Stomach (tissue), 8 donors: ENCODE measurements at regions not wholly inside any gene's neighbourhood (a gene's known extent, or its start where the extent isn't known, plus 50 kb on each side); places are given as distances from the start of the nearest gene placed in this dataset.
A peak's percentile ranks its signal among the peaks of the same experiment; 100 is the strongest.

ENCODE experiments used
- DNase-seq, 2 donors: peaks; one replicate each; pipeline versions ENCODE4 v3.0.0 to v3.0.0-alpha.2; 2013 to 2019
- H3K27ac ChIP-seq, 5 donors: fragments of 200-600 bp in 4 of 5; sonication (generic) in 4 of 5; one replicate each; pipeline ENCODE4 v1.5.1; 2013 to 2019; ENCODE audit warnings: mild to moderate bottlenecking in 1 of 5, moderate library complexity in 1 of 5
- H3K27me3 ChIP-seq, 3 donors: fragments of 200-600 bp; sonication (generic); one replicate each; pipeline ENCODE4 v1.5.1; 2017 to 2019; ENCODE audit warnings: mixed run types in 1 of 3
- H3K36me3 ChIP-seq, 4 donors: fragments of 200-600 bp; sonication (generic); 1 replicate in 3 of 4; 2 replicates in 1 of 4; pipeline ENCODE4 v1.5.1; 2016 to 2019
- H3K4me1 ChIP-seq, 4 donors: fragments of 200-600 bp; sonication (generic); one replicate each; pipeline ENCODE4 v1.5.1; 2016 to 2019
- H3K4me3 ChIP-seq, 4 donors: fragments of 200-600 bp; sonication (generic) in 3 of 4; one replicate each; pipeline ENCODE4 v1.5.1; 2016 to 2019; ENCODE audit warnings: mild to moderate bottlenecking in 1 of 4
- H3K9me3 ChIP-seq, 4 donors: fragments of 200-600 bp; sonication (generic); one replicate each; pipeline ENCODE4 v1.5.1; 2016 to 2019
- EP300 ChIP-seq: sonication (generic); formaldehyde crosslinking; IDR thresholded peaks from one replicate; pipeline ENCODE4 v1.6.1; 2017; ENCODE audit warnings: antibody characterized with exemption
- POLR2A ChIP-seq, 4 donors: fragments of 450-650 bp; IDR thresholded peaks; one replicate each; pipeline ENCODE4 v1.6.1; 2016; ENCODE audit warnings: antibody characterized with exemption in 4 of 4, control low read depth in 2 of 4, mild to moderate bottlenecking in 1 of 4, moderate library complexity in 1 of 4
- POLR2AphosphoS5 ChIP-seq, 3 donors: sonication (generic); formaldehyde crosslinking; IDR thresholded peaks; one replicate each; pipeline ENCODE4 v1.6.1; 2016; ENCODE audit warnings: antibody characterized with exemption in 3 of 3
- WGBS, 5 donors: extraction: QIAGEN DNeasy Blood & Tissue Kit in 3 of 5; methylation state at CpG; one replicate each; pipeline versions ENCODE4 v1.1.5 to v1.1.7; 2013 to 2018; 5-methylcytosine and 5-hydroxymethylcytosine counted together
- intact Hi-C: fragments of 100-400 bp; cut with DNase I; formaldehyde crosslinking; loops from one replicate; pipeline ENCODE4 v1.15.1; 2023; ENCODE audit warnings: low total_unique reads
- TF ChIP-seq, protein P1 (sequence below), 7 experiments: fragments of 450-650 bp in 4 of 7; fragments of 200-600 bp in 3 of 7; sonication (generic) in 3 of 7; IDR thresholded peaks; one replicate each; pipeline ENCODE4 v1.5.1; 2016 to 2019; ENCODE audit warnings: antibody characterized with exemption in 7 of 7, control low read depth in 2 of 7, mild to moderate bottlenecking in 1 of 7
- donor health status: healthy with polysubstance abuse.
- donor health status: Bipolar disorder and iron deficiency.
- donor health status: healthy.

DNA sequence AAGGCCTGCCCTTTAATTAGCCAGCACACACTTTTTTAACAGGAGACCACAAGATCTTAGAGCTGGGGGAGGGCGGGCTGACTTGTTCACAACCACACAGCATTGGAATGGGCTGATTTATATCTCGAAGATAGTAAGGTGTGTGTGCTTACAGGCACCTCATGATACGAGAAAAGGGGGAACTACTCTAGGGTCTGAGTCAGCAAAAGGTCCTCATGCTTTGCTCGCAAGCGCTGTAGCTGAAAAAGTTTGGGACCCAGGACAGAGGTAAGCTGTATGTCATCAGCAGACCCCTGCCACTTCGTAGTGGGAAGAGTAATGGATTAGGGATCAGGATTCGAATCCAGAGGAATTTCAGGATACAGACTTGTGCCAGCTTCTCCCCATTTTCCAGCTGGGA lies 88.9 kb upstream of the RBM19 start:
- Histone ChIP-seq H3K4me3 (no peak overlapping the region), H3K27me3 (peaks cover 0 to 5% (median 0%) of the 10 kb centered on the region in 3 donors), H3K27ac (no peak overlapping the region), H3K36me3 (no peaks in the 10 kb centered on the region), H3K9me3 (peaks cover 0 to 7% (median 5%) of the 10 kb centered on the region in 4 donors), H3K4me1 (no peaks in the 10 kb centered on the region)
- intact Hi-C loops: no loop called here
- no peak for DNase-seq
- TF ChIP-seq, protein P1, sequence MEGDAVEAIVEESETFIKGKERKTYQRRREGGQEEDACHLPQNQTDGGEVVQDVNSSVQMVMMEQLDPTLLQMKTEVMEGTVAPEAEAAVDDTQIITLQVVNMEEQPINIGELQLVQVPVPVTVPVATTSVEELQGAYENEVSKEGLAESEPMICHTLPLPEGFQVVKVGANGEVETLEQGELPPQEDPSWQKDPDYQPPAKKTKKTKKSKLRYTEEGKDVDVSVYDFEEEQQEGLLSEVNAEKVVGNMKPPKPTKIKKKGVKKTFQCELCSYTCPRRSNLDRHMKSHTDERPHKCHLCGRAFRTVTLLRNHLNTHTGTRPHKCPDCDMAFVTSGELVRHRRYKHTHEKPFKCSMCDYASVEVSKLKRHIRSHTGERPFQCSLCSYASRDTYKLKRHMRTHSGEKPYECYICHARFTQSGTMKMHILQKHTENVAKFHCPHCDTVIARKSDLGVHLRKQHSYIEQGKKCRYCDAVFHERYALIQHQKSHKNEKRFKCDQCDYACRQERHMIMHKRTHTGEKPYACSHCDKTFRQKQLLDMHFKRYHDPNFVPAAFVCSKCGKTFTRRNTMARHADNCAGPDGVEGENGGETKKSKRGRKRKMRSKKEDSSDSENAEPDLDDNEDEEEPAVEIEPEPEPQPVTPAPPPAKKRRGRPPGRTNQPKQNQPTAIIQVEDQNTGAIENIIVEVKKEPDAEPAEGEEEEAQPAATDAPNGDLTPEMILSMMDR (IDR thresholded peaks at IDR 0.05): no peak
- TF ChIP-seq EP300: no peak
- 65 to 75% (median 70%) methylated on average over 7 of the region's 7 CpGs for WGBS, 5 donors

DNA sequence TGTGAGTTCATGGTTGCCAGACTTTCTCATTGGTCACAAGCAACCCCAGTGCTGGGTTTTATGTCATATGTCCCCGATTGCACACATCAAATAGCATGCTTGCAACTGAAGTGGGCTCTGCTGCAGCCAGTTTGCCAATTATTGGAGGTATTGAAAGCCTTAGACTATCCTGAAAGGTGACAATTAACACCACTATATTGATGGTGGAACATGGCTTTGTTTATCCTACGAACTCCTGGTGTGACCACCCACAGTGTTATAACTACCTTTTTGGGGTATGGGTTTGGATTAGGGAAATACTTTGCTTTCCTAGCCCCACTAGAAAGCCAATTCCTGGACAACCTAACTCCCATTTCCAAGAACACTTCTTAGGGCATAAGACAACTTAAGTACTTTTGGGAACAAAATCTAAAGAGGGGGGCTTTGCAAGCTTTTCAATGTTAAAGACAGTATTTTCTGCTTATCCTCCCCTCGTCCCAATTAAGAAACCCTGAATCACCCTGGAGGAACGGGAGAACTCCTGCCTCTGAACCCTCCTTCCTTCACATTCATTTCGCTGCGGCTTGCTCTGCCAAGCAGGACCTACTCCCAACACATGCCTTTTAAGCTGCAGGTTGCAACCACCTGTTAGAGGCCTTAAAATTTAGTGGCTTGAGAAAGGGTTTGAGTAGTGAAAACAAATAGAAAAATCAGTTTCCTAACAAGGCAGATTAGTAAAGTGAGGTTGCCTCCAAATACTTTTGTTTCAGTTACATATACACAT lies 80.3 kb upstream of the RBM19 start:
- H3K27me3 ChIP-seq: peaks cover 0 to 36% (median 4%) of the 10 kb centered on the region in 3 donors
- TF ChIP-seq, protein P1 (IDR thresholded peaks at IDR 0.05): no peak
- no peak for TF ChIP-seq EP300
- TF ChIP-seq POLR2AphosphoS5 (IDR thresholded peaks at IDR 0.05): no peak
- no peaks in the 10 kb centered on the region for H3K36me3 ChIP-seq
- no peak overlapping the region for H3K27ac ChIP-seq
- H3K4me3 ChIP-seq: no peak overlapping the region
- intact Hi-C loops: no loop called here
- H3K9me3 ChIP-seq: no peaks in the 10 kb centered on the region
- 38 to 52% (median 48%) methylated on average over 6 of the region's 6 CpGs for WGBS, 5 donors
- DNase-seq: no peak
- H3K4me1 ChIP-seq: no peaks in the 10 kb centered on the region

DNA sequence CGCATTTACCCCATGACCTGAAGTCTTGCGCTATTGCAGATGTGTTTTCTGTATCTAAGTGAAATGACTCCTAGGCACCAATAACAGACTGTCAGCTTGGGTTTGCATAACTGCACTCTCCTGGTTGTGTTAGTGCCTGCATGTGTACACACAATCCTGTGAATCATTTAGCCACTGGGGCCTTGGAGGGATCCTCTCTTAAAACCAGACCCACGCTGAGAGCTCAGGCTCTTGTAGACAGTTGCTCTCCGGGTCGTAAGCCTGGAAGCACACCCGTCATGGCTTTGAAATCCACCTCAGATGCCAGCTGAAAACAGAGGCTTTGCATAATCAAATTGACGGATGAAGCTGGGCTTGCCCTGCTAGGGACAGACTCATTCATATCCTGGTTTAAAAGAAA lies 79.2 kb upstream of the RBM19 start:
- H3K4me1 ChIP-seq: no peaks in the 10 kb centered on the region

DNA sequence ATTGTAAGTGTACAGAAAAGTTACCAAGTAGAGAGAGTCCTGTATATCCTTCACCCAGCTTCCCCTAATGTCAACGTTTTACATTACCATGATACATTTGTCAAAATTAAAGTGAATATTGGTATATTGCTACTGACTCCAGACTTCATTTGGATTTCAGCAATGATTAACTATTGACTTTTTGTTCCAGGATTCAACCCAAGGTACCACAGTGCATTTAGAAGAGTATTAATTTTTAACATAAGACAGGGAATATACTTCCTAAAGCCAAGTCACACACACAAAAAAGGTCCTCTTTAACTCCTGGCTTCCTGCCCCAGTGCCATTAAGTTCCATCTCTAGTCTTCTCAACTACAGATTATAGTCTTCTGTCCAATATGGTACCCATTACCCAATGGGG lies 75.5 kb upstream of the RBM19 start:
- Histone ChIP-seq H3K27ac (no peak overlapping the region), H3K27me3 (peaks cover 0 to 64% (median 12%) of the 10 kb centered on the region in 3 donors), H3K4me3 (no peak overlapping the region), H3K9me3 (no peaks in the 10 kb centered on the region), H3K36me3 (no peaks in the 10 kb centered on the region), H3K4me1 (no peaks in the 10 kb centered on the region)
- no peak for DNase-seq
- intact Hi-C loops: no loop called here
- TF ChIP-seq POLR2A (IDR thresholded peaks at IDR 0.05) (no peak), POLR2AphosphoS5 (IDR thresholded peaks at IDR 0.05) (no peak), EP300 (no peak)
- TF ChIP-seq, protein P1 (IDR thresholded peaks at IDR 0.05): no peak
- WGBS, 5 donors: 68 to 78% (median 76%) methylated on average over 1 of the region's 1 CpG

More for the DNA sequence above, 79.2 kb upstream of the RBM19 start:
- no peak overlapping the region for H3K27ac ChIP-seq
- peaks cover 0 to 43% (median 4%) of the 10 kb centered on the region in 3 donors for H3K27me3 ChIP-seq
- TF ChIP-seq, protein P1 (IDR thresholded peaks at IDR 0.05): no peak
- TF ChIP-seq POLR2A (IDR thresholded peaks at IDR 0.05): no peak
- TF ChIP-seq POLR2AphosphoS5 (IDR thresholded peaks at IDR 0.05): no peak
- no peak for TF ChIP-seq EP300
- 36 to 40% (median 39%) methylated on average over 7 of the region's 7 CpGs for WGBS, 5 donors
- H3K9me3 ChIP-seq: no peaks in the 10 kb centered on the region
- intact Hi-C loops: no loop called here
- no peak overlapping the region for H3K4me3 ChIP-seq
- H3K36me3 ChIP-seq: no peaks in the 10 kb centered on the region
- peak in 1 of 2 donors; percentile 3 for DNase-seq
